Subcutaneous abdominal adipose tissue (tissue), 5 donors: ENCODE measurements at regions not wholly inside any gene's neighbourhood (a gene's known extent, or its start where the extent isn't known, plus 50 kb on each side); places are given as distances from the start of the nearest gene placed in this dataset.

Experiments used
- H3K27ac ChIP-seq: one replicate; pipeline ENCODE4 v1.7.0; 2013; ENCODE audit warnings: low read depth, mild to moderate bottlenecking, inconsistent platforms, low read length, moderate library complexity
- H3K27me3 ChIP-seq, 5 donors: one replicate each; pipeline ENCODE4 v1.7.0; 2013; ENCODE audit warnings: low read length in 5 of 5, inconsistent platforms in 1 of 5; ENCODE audit not compliant: control insufficient read depth in 5 of 5, insufficient read depth in 4 of 5
- H3K36me3 ChIP-seq, 5 donors: one replicate each; pipeline ENCODE4 v1.7.0; 2013; ENCODE audit warnings: low read length in 5 of 5; ENCODE audit not compliant: control insufficient read depth in 5 of 5, insufficient read depth in 5 of 5
- H3K4me1 ChIP-seq, 5 donors: one replicate each; pipeline ENCODE4 v1.7.0; 2013; ENCODE audit warnings: low read length in 5 of 5, mild to moderate bottlenecking in 3 of 5, moderate library complexity in 1 of 5; ENCODE audit not compliant: control insufficient read depth in 5 of 5, insufficient read depth in 5 of 5
- H3K4me3 ChIP-seq, 5 donors: one replicate each; pipeline ENCODE4 v1.7.0; 2013; ENCODE audit warnings: low read length in 5 of 5, low read depth in 1 of 5
- H3K9ac ChIP-seq, 5 donors: one replicate each; pipeline ENCODE4 v1.7.0; 2013; ENCODE audit warnings: low read length in 5 of 5, mild to moderate bottlenecking in 4 of 5, moderate library complexity in 3 of 5
- H3K9me3 ChIP-seq, 5 donors: one replicate each; pipeline ENCODE4 v1.7.0; 2013; ENCODE audit warnings: low read length in 5 of 5; ENCODE audit not compliant: control insufficient read depth in 5 of 5
- donor health status: healthy.
- donor health status: healthy.
- donor health status: healthy.
- donor health status: healthy.
- donor health status: healthy.

- Histone ChIP-seq H3K9me3 (peaks cover 0 to 10% (median 6%) of the 10 kb centered on the region in 5 donors), H3K4me3 (no peak overlapping the region), H3K9ac (no peak overlapping the region), H3K27me3 (peaks cover 0 to 6% (median 0%) of the 10 kb centered on the region in 5 donors), H3K27ac (no peak overlapping the region), H3K36me3 (no peaks in the 10 kb centered on the region), H3K4me1 (no peaks in the 10 kb centered on the region)
These were observed 264.0 kb downstream of the WDR11 start for GRCh38 chr10:121115154-121115553.

- H3K27ac ChIP-seq: no peak overlapping the region
- no peaks in the 10 kb centered on the region for H3K36me3 ChIP-seq
- peaks cover 0 to 5% (median 0%) of the 10 kb centered on the region in 5 donors for H3K9me3 ChIP-seq
- H3K4me3 ChIP-seq: no peak overlapping the region
- no peaks in the 10 kb centered on the region for H3K4me1 ChIP-seq
- no peak overlapping the region for H3K9ac ChIP-seq
- no peaks in the 10 kb centered on the region for H3K27me3 ChIP-seq
These were observed 270.3 kb downstream of the WDR11 start for GRCh38 chr10:121121462-121121861.

- Histone ChIP-seq H3K27me3 (no peaks in the 10 kb centered on the region), H3K27ac (no peak overlapping the region), H3K9me3 (peaks cover 0 to 5% (median 0%) of the 10 kb centered on the region in 5 donors), H3K4me3 (no peak overlapping the region), H3K36me3 (no peaks in the 10 kb centered on the region), H3K4me1 (no peaks in the 10 kb centered on the region), H3K9ac (no peak overlapping the region)
These were observed 276.2 kb downstream of the WDR11 start for GRCh38 chr10:121127151-121127906.

- Histone ChIP-seq H3K27ac (no peak overlapping the region), H3K4me1 (no peaks in the 10 kb centered on the region), H3K27me3 (no peaks in the 10 kb centered on the region), H3K9me3 (peaks cover 0 to 4% (median 0%) of the 10 kb centered on the region in 5 donors), H3K36me3 (no peaks in the 10 kb centered on the region), H3K4me3 (no peak overlapping the region), H3K9ac (no peak overlapping the region)
These were observed 277.0 kb downstream of the WDR11 start for GRCh38 chr10:121128164-121128563.

GRCh38 chr10:121129266-121129665, 278.1 kb downstream of the WDR11 start:
- Histone ChIP-seq H3K9me3 (no peaks in the 10 kb centered on the region), H3K4me3 (no peak overlapping the region), H3K36me3 (no peaks in the 10 kb centered on the region), H3K27ac (no peak overlapping the region), H3K4me1 (no peaks in the 10 kb centered on the region), H3K9ac (no peak overlapping the region), H3K27me3 (no peaks in the 10 kb centered on the region)

GRCh38 chr10:121130382-121130781, 279.2 kb downstream of the WDR11 start:
- H3K36me3 ChIP-seq: no peaks in the 10 kb centered on the region
- no peak overlapping the region for H3K27ac ChIP-seq
- H3K27me3 ChIP-seq: no peaks in the 10 kb centered on the region
- H3K9ac ChIP-seq: no peak overlapping the region
- H3K4me1 ChIP-seq: no peaks in the 10 kb centered on the region
- H3K4me3 ChIP-seq: no peak overlapping the region
- no peaks in the 10 kb centered on the region for H3K9me3 ChIP-seq

- no peak overlapping the region for H3K27ac ChIP-seq
- no peaks in the 10 kb centered on the region for H3K27me3 ChIP-seq
- no peaks in the 10 kb centered on the region for H3K9me3 ChIP-seq
- H3K4me1 ChIP-seq: no peaks in the 10 kb centered on the region
- H3K9ac ChIP-seq: no peak overlapping the region
- no peaks in the 10 kb centered on the region for H3K36me3 ChIP-seq
- H3K4me3 ChIP-seq: no peak overlapping the region
These were observed 279.9 kb downstream of the WDR11 start for GRCh38 chr10:121131014-121131413.

GRCh38 chr10:121131426-121132265, 280.5 kb downstream of the WDR11 start:
- Histone ChIP-seq H3K4me3 (no peak overlapping the region), H3K9me3 (no peaks in the 10 kb centered on the region), H3K36me3 (no peaks in the 10 kb centered on the region), H3K9ac (no peak overlapping the region), H3K27me3 (no peaks in the 10 kb centered on the region), H3K27ac (no peak overlapping the region), H3K4me1 (no peaks in the 10 kb centered on the region)

- Histone ChIP-seq H3K9ac (no peak overlapping the region), H3K36me3 (no peaks in the 10 kb centered on the region), H3K4me1 (peaks cover 0 to 5% (median 2%) of the 10 kb centered on the region in 5 donors), H3K4me3 (no peak overlapping the region), H3K27me3 (no peaks in the 10 kb centered on the region), H3K9me3 (no peaks in the 10 kb centered on the region), H3K27ac (no peak overlapping the region)
These were observed 281.1 kb downstream of the WDR11 start for GRCh38 chr10:121132273-121132672.

GRCh38 chr10:121133901-121134300, 282.7 kb downstream of the WDR11 start:
- Histone ChIP-seq H3K9me3 (no peaks in the 10 kb centered on the region), H3K4me3 (no peak overlapping the region), H3K27ac (no peak overlapping the region), H3K27me3 (no peaks in the 10 kb centered on the region), H3K4me1 (peaks cover 0 to 11% (median 8%) of the 10 kb centered on the region in 5 donors), H3K36me3 (no peaks in the 10 kb centered on the region), H3K9ac (no peak overlapping the region)
